Epithelial cell of esophagus (primary cell): ENCODE measurements at regions not wholly inside any gene's neighbourhood (a gene's known extent, or its start where the extent isn't known, plus 50 kb on each side); places are given as distances from the start of the nearest gene placed in this dataset.
"Not testable (repeated sequence)": the region's sequence is repeated elsewhere in the genome, so short reads cannot be mapped to it uniquely, and the experiment has no call there.

Experiments used
- DNase-seq: peaks from one replicate; pipeline ENCODE4 v3.0.0; 2010; ENCODE audit warnings: low read depth
- H3K4me3 ChIP-seq: 2 replicates; pipeline ENCODE4 v1.5.1; 2011; ENCODE audit warnings: mild to moderate bottlenecking, low read length, control low read depth
- CTCF ChIP-seq: IDR thresholded peaks from 2 replicates; pipeline ENCODE4 v1.5.1; 2011; ENCODE audit warnings: low read depth, mild to moderate bottlenecking, low read length, control low read depth, inconsistent platforms; ENCODE audit not compliant: insufficient read depth; ENCODE audit errors: missing control alignments

GRCh38 chr17:73910206-73910605, 266.0 kb upstream of the SDK2 start:
- TF ChIP-seq CTCF, result no peak
- DNase-seq, result no peak
- H3K4me3 ChIP-seq, result no peak overlapping the region

- no peak for DNase-seq
- TF ChIP-seq CTCF, result no peak
- H3K4me3 ChIP-seq, result no peak overlapping the region
These were observed 266.7 kb upstream of the SDK2 start for GRCh38 chr17:73910821-73911515.

- no peak for TF ChIP-seq CTCF
- no peak overlapping the region for H3K4me3 ChIP-seq
- DNase-seq, result no peak
These were observed 267.6 kb upstream of the SDK2 start for GRCh38 chr17:73911726-73912372.

GRCh38 chr17:73912373-73912746, 268.1 kb upstream of the SDK2 start:
- no peak for TF ChIP-seq CTCF
- DNase-seq, result no peak
- H3K4me3 ChIP-seq, result no peak overlapping the region

GRCh38 chr17:73914536-73915274, 270.5 kb upstream of the SDK2 start:
- DNase-seq, result no peak
- no peak for TF ChIP-seq CTCF
- no peak overlapping the region for H3K4me3 ChIP-seq

GRCh38 chr17:73919033-73919432, 274.8 kb upstream of the SDK2 start:
- not testable (repeated sequence) for DNase-seq, H3K4me3 ChIP-seq

GRCh38 chr17:73921306-73921705, 277.1 kb upstream of the SDK2 start:
- no peak for DNase-seq
- no peak for TF ChIP-seq CTCF
- H3K4me3 ChIP-seq, result no peak overlapping the region
